Activated naive CD4-positive, alpha-beta T cell (primary cell): ENCODE measurements at regions not wholly inside any gene's neighbourhood (a gene's known extent, or its start where the extent isn't known, plus 50 kb on each side); places are given as distances from the start of the nearest gene placed in this dataset.

ENCODE experiments used
- DNase-seq, 4 experiments: peaks; one replicate each; lab custom pipeline; 2025; lab: John Stamatoyannopoulos, UW

DNA sequence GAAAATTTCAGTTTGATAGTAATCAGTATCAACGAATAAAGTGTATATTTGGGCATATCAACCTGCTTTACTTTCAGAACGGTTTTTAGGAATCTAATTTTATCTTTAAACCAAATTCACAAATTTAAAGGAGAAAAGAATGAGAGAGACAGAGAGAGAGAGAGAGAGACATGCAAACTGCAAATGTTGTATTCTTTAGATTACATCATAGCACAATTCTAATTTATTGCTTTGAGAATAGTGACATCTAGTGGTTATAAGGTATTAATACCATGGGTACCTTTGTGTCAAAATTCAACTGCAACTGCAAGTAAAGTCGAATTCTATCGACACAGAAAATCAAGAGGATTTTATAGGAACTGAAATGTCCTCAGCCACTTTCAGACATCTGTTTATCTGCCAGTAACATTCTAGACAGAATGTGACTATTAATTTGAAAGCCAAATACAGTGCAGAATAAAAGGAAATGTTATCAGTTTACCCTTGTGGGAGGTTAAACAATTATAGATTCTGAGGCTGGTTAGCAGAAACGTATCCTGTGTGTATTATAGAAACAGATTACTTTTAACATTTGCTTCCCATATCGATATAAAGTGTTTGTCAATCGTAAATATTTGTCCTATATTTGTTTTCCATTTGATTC is 529.8 kb upstream of the VRK2 start:
- no peak for DNase-seq

DNA sequence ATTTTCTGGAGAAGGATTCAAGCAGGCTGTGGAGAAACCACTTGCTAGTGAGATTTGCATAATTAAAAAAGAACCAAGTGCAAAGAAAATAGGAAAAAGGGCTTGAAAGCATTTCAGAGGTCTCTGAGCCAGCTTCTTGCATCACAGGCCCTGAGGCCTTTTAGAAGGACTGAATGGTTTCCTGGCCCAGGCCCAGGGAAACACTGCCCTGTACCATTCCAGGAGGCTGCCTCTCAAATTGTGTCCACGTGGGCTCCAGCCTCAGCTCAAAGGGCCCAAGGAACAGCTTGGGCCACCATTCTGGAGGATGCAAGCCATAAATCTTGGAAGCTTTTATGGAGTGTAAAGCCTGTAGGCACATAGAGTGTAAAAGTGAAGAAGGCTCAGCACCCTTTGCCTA is 523.3 kb upstream of the VRK2 start:
- no peak for DNase-seq

DNA sequence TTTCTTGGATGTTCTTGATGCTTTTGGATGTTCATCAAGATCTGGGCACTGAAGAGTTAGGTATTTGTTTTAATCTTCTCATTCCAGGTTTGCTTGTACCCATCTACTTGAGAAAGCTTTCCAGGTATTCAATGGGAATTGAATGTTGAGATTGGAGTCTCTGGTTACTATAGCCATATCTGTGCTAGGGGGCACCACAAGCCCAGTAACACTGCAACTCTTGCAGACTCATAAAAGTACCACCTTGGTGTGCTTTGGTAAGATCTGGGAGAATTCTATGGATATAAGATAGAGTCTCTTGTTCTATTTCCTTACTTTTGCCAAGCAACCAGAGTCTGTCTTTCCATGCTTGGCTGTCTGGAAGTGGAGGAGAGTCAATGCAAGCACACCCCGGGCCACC is 518.9 kb upstream of the VRK2 start:
- DNase-seq, result no peak

DNA sequence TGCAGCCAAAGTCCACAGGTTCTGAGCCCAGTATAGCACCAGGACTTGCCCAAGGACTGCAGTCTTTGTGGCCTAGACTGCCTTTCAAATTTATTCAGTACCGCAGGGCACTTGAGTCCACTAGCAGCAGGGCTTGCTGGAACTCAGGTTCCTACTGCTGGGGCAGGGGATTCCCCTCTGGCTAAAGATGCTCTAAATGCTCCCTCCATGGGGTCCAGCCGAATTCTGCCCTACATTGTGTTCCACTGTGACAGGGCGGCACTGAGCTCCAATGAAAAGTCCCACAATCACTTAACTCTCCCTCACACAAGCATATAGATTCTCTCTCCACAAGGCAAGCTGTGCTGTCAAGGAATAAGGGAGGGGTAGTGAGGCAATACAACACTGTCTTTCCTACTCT is 518.1 kb upstream of the VRK2 start:
- DNase-seq, result no peak

DNA sequence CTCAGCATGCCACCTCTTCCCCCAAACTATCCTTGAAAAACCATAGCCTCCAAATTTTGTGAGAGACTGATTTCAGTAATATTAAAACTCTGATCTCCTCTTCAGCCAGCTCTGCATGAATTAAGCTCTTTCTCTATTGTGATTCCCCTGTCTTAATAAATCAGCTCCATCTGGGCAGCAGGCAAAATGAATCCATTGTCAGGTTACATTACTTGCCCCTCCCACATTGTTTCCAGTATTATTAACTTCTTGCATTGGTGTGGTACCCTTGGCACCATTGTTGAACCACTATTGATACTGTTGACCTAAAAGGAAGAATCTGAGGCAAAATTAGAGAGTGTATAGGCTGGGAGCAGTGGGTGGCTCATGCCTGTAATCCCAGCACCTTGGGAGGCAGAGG is 512.2 kb upstream of the VRK2 start:
- DNase-seq, result no peak

DNA sequence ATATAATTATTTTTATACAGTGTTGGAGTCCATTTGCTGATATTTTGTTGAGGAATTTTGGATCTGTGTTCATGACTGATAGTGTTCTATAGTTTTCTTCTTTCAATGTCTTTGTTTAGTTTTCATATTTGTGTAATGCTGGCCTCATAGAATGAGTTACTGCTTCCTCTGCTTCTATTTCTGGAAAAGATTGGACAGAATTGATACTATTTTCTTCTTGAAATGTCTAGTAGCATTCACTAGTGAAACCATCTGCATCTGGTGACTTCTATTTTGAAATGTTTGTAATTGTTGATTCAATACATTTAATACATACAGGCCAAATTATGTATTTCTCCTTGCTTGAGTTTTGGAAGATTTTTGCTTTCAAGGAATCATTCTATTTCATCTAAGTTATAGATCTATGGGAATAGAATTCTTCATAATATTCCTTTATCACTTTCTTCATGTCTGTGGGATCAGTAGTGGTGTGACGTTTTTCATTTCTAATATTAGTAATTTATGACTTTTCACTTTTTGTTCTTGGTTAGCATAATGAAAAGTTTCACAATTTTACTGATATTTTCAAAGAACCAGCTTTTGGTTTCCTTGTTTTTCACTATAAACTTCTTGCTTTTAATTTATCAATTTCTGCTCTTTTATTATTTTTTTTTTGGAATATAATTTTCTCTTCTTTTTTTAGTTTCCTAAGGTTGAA is 509.9 kb upstream of the VRK2 start:
- DNase-seq, result no peak

DNA sequence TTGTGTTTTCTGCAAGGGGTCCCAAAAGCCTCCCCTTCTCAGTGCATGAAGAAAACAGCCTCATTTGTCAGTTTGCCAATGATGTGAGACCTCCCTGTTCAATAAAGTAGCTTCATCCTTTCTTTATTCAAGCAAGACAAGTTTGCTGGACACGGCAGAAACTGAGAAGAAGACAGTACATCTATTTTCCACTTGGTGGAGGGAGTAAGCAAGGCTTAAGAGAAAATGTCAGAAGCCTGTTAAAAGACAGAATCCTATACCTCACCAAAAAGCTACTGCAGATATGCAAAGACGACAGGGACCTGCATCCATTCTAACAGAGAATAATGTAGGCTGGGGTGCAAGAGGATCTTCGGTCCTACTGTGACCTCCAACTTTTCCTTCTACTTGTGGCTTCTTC is 506.8 kb upstream of the VRK2 start:
- DNase-seq, result no peak

DNA sequence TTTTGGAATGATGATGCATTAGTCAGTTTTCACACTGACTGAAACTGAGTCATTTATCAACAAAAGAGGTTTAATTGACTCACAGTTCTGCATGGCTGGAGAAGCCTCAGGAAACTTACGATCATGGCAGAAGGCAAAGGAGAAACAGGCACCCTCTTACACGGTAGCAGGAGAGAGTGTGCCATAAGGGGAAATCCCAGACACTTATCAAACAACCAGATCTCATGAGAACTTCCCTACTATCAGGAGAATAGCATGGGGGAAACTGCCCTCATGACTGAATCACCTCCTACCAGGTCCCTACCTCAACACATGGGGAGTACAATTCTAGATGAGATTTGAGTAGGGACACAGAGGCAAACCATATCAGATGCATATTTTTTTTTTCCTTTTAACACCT is 504.5 kb upstream of the VRK2 start:
- DNase-seq, result no peak

DNA sequence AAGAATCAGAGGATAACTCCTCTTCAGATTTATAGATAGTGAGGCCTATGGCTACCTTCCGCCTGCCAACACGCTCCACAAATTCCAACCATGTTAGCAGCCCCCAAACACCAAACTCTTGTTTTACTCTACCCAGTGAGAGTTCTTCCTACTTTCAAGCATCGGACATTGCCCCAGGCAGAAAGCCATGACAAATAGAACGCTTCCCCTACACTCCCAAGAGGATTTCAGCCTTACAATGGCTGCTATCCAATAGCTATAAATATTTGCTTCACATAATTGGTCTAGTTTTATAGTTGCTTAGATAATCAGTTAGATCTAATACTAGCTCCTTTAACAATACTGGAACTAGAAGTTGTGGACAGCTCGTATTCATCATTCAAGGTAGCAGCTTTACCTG is 503.4 kb upstream of the VRK2 start:
- no peak for DNase-seq

DNA sequence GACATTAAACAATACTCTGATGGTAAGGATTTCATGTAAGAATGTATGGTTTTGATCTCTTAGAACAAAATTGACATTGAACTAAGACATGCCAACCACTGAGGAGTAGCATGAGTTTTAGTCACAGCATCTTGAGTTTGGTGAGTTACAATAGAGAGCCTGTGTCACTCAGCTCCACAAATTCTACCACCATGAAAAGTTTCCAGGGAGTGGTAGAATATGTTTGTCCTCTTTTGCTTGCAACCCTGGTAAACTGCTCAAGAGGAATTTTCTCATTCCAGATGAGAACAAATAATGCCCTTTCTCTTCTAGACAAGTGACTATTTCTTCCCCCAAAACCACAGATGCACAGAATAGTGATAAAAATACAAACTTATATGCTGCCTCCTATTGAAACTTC is 502.0 kb upstream of the VRK2 start:
- no peak for DNase-seq

DNA sequence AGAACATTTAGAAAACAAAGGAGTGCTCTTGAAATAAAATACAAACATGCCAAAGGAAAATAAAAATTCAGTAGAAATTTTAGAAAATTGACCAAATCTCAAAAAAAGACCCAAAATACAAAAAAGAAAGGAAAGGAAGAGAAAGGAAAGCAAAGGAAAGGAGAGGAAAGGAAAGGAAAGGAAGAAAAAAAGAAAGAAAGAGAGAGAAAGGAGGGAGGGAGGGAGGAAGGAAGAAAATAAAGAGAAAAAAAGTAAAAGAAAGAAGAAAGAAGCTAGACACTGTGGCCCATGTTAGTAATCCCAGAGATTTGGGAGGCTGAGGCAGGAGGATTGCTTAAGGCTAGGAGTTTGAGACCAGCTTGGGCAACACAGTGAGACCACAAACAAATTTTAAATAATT is 500.1 kb upstream of the VRK2 start:
- no peak for DNase-seq

DNA sequence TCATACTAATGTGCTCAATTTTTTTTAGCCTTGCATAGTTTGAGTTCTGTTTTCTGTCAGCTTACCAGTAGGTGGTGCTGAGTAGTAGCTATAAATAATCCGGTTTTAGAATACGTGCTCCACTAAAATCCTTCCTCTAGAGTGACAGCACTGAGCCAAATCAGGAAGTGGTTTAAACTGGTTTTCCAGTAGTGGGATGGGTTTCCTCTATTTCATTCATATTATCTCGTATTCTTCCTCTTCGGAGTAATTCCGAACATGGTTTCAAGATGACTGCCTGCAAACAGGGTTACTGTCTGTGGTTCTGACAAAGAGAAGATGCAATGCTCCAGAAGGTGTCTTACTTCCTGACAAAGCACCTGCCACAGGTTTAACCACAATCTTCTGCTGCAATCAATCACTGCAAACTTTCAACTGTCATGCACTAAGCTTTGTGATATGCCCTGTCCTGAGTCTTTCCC is 496.9 kb upstream of the VRK2 start:
- no peak for DNase-seq

DNA sequence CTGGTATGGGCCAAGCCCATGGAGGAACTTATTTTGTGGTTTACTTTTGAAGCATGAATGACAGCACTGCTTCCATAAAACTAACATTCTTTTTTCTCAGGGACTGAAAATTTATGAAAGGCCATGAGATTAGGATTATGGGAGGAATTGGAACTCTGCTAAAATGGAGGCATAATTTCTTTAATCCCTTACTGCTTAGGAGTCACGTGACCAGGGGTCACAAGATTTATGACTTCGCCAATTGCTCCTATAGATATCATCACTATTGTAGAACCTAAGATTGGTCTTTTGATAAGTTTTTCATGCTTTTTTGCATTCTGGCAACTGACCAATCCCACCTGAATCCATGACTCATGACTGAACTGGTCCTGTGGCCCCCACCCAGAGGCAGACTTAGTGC is 495.7 kb upstream of the VRK2 start:
- DNase-seq, result no peak

DNA sequence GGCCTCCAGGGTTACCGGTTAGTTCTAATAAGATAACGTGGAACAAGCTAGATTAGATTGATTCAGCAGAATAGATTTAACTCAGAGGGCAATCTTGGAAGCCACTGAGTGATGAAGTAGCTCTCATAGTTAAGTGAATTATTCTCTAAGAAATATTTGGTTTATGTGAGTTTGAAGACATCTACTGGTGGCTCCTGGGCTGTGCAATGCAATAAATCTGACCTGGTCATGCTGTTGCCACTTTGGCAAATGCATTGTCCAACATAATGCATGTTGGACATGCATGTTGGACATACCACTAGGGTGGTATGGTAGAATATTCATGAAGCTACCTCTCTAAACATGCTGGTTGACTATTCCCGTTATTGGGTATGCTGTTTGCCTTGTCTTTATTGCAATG is 493.7 kb upstream of the VRK2 start:
- no peak for DNase-seq

DNA sequence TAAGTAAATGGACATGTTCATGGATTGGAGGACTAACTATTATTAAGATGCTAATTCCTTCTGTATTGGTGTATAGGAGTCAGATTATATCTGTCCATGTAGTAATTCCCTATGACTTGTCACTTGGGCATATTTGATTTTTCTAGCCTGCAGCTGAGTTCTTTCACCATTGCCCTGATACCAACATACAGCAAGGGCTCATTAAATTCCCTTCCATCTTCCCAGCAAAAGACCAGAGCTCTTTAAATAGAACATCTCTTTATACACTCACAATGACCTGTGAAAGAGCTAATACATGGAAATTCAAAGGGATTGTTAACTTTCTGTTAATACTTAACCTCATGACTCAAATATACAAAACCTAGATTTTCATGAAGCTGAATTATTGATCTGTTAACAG is 492.3 kb upstream of the VRK2 start:
- DNase-seq, result no peak

DNA sequence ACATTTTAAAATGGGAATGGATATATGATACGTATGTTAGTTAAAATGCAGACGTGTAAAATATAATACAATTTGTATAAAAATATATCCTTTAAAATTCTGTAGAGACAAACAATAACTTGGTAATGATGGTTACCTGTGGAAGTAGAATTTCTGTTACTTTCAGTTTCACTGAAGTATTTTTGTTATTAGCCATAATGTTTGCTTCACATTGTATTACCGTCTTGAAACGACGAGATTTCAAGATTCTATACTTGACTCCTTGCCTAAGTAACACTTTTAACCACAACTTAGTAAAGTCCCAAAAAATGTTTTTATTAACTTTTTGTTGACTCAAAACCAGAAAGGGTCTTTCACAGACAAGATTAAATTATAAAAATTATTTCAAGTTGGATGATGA is 488.3 kb upstream of the VRK2 start:
- no peak for DNase-seq

DNA sequence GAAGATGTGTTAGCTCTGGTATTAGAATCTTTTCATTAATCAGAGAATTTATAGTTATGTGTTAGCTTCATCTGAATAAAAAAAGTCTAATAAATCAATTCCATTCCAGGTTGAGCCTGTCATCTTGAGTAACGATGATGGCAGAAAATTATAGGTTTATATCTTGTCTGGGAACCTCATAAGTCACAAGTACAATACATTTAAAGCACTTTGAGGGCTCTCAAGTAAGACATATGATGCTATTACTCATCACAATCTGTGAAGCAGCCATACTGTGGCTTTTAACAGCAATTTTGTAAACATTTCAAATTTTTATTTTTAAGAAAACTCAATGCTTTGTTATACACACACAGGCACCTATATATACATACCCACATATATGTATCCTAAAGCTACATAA is 484.1 kb upstream of the VRK2 start:
- DNase-seq, result no peak

DNA sequence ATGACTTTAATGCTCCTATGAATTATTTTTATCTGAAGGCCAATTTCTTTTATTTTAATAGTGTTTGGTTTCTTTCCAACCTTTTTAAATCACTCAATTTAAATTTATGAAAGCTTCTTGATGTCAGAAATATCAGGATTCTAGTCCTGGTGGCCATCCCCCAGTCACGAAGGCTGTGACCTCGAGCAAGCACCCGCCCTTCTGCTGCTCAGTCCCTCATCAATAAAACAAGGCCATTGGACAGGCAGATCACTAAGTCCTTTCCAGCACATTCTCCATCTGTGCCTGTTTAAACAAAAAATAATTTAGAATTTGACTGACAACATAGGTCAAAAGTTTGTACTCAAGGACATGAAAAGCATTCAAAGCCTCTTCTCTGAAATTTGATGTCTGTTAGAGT is 483.6 kb upstream of the VRK2 start:
- no peak for DNase-seq

DNA sequence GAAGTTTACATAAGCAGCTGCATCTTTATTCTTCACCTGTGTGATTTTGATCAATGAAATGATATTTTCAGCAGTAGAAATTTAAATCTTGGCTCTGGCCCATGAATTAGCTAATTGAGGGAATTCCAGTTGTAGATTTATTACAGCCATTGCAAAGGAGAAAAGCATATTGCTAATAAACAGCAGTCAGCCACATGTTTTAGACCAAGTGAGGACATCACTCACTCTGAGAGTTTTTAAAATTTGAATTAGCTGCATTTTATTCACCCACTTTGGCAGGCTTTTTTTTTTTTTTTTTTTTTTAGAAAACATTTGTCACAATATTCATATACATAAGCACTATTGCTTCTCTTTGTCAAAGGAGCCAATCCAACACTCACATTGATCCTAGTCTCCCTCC is 479.4 kb upstream of the VRK2 start:
- DNase-seq, result no peak

DNA sequence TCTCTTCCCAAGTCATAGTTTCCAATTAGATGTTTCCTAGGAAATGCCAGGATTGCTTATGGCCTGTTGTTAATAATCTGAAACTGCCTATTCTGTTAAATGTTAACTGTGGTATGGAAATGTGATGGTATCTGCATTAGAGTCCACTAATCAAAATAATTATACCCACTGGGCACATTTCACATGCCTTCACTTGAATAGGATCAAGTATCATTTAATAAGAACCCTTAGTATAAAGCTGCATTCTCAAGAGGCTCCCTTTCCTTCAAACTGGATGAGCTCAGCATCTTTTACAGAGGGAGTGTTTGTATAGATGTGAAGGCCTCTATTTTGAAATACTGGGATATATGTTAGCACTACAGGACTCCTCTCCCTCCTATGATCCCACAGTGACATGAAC is 477.2 kb upstream of the VRK2 start:
- DNase-seq, result no peak

DNA sequence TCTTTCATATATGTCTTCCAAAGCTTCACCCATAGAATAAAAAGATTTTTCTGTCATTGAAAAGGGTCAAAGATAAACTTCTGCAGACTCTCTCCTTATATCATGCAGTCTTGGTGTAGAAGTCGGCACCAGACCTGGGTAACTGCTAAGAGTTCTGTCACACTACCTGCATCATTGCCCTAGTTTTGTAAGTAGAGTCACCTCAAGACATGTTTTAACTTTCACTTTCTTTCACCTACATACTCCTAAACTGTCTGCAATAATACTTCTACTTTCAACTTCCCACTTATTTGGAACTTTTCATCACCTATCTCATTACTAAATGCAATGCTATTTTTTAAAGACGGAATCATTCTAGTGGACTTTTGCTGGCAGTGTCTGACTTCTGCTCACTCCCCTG is 475.6 kb upstream of the VRK2 start:
- no peak for DNase-seq

DNA sequence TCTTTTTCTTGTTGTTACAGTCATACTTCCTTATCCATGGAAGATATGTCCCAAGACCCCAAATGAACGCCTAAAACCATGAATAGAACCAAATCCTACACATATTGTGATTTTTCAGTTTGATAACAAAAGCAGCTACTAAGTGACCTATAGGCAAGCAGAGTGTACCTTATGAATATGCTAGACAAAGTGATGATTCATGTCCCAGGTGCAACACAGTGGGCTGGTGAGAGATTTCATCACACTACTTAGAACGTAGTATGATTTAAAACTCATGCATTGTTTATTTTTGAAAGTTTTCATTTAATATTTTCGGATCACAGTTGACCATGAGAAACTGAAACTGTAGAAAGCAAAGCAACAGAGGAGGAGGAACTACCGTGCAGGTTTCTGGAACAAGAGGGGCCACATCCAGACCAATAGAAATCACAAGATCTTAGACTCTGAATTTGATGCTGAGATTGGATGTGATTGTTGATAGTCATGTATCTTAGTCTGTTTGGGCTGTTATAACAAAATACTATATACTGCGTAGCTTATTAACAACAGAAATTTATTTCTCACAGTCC is 470.8 kb upstream of the VRK2 start:
- no peak for DNase-seq

DNA sequence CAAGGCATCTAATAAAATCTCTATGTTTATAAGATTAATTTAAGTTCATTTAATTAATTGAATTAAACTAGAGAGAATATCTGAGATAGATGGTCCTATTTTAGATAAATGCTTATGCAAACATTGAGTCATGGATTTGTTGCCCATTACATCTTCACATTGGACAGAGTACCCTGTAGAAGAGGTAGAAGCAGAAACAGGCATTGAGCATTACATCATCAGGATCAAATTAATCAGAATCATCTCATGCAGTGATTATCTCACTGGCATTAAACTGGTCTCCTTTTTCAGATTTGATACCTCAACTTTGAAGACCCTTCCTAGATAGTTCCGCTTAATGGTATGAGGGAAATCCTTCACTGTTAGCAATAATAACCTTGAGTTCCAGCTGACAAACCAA is 469.6 kb upstream of the VRK2 start:
- no peak for DNase-seq

DNA sequence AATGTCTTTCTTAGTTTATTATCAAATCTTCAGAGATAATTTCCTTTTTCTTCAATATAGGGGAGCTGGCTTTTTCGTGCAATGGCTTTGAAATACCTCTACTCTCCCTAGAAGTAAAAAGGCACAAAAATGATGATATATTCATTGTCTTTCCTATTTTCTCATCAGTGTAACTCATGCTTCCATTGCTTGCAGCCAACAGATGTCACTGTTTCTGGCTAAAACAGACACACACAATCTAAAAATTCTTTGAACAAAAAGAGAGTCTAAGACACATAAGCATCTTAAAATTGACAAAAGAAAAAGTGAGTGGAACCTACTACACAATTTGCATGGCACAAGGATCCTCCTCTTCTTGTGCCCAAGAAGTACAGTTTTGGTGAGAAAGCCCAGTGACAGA is 448.7 kb upstream of the VRK2 start:
- no peak for DNase-seq
